H4 (cell line): ENCODE measurements at regions not wholly inside any gene's neighbourhood (a gene's known extent, or its start where the extent isn't known, plus 50 kb on each side); places are given as distances from the start of the nearest gene placed in this dataset.

Experiments used
- DNase-seq: peaks from one replicate; pipeline ENCODE4 v3.0.0-alpha.2; 2015; ENCODE audit warnings: low spot score

DNA sequence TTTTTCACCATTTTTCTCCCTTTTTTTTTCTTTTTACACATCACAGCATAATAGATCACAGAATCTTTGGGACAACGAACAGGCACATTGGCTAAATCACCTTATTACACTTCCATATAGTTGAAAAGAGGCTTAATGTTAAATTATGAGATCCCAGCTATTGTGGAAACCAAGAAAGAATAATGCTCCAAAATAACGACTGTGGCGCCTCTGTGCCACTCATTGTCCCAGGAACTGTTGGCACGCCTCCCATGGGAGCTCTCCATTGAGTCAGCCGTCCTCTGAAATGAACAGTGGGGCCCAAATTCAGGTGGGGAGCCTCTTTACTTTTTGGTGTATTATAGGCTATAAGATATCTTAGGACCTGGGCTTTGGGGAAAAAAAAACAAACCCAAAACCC is 82.2 kb upstream of the NFIB start:
- no peak for DNase-seq

DNA sequence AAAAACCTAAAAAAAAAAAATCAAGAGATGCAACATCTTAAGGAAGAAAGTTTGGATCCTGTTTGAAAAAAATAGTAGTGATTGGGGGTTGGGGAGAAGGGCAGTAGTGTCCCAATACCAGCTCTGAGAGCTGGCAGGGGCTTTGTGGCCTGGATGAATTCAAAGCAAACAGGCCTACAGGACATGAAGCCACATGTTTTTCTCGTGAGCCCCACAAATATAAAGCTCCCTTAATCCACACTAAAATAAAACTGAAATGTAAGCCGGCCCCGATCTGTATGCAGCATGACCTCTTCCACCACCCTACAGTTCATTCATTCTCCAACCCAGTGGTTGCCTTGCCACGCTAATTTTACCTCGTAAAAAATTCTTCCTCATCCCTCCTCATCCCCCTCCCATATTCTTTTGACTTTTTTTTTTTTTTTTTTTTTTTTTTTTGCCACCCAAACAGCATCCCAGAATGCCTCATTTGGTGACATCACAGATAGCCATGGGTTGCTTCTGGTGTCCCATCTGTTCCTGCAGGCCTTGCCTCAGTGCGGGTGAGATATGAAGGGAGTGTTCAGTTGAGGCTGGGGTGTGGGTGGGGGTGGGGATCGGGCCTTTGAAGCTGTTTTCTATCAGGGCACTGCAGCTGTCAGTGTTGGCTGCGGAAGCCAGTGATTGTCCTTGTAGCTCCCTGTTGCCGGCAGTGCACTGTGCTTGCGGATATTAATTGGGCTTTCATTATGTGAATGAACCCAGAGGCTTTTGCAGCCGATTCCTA is 81.6 kb upstream of the NFIB start:
- DNase-seq: no peak

- no peak for DNase-seq
These were observed 79.5 kb upstream of the NFIB start for GRCh38 chr9:14393418-14393817.

DNA sequence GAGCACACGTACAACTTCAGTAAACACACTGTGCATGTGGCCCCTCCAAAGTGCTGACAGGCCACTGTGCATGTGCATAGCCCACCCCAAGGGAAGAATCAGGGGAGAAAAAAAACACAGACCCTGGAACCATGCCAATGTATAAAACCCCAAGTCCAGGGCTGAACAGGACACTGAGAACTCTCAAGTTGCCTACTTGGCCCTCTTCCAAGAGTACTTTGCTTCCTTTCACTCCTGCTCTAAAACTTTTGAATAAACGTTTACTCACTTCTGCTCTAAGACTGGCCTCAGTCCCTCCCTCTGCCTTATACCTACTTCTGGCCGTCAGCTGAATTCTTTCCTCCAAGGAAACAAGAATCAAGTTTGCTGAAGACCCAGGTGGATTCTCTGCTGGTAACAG is 77.7 kb upstream of the NFIB start:
- no peak for DNase-seq

DNA sequence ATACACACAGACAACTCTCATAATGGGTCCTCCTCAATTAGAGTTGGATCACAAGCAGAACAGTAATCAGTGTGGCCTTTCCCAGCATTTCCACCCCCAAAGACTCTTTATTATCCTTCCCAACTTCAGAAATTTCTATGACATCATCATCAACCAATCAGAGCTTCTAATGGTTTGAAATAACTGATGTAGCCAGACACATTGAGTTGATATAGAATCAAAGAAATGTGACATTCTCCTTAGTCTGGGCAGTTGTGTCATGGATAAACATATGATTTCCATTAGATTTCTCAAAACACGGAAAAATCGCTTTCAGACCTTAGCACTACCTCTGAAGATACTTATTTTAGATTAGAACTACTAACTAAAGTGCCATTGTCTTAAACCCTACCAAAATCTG is 75.7 kb upstream of the NFIB start:
- DNase-seq: no peak

DNA sequence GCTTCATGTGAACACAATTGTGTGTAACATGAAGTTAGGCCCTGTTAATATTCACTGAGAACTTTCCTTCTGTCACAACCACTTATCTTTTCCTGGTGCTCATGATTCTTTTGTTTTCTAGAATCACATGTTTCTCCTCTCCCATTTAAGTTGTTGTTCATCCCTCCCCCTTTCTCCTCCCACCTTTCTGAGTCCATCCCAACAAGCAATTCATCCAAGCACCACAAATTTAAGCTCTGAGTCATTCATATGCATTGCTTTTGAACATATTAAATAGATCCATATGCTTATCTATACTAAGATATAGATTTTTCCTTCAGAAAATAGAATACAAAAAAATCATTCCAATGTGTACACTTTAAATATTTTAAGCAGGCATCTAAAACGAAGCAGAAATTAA is 75.2 kb upstream of the NFIB start:
- no peak for DNase-seq

DNA sequence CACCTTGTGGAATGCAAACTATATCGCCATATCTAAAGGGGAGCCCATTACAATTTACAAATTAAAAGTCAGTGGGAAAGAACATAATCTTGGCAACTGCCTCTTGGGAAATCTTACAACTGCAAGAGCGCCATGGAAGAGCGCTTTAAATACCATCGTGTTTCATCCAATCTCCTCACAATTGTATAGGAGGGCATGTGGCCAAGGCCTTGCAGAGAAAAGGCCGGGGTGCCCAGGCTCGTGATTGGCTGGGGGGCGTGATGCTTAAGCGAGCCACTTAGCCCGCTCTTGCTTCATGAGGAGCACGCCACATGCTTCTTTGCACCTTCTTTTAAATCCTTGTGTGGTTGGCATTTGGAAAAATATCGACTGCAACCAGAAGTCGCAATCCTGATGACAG is 69.8 kb upstream of the NFIB start:
- no peak for DNase-seq

DNA sequence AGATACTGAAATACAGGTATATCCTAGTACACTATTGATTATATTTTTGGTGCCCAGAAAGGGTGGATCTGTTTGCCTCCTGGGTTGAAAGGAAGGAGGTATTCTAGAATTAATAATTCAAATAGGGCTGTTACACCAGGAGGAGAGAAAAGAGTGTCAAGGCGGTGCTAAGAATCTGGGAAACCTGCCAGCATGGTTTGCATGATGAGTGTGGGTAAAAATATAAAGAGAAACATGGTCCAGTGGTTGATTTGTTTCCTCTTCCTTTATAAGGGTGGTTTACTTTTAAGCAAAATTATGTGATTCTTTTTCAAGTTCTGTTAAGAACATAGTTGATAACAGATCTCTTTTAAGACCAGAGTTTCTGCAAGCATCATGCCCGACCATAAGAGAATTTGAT is 69.4 kb upstream of the NFIB start:
- DNase-seq: peak; percentile 54

DNA sequence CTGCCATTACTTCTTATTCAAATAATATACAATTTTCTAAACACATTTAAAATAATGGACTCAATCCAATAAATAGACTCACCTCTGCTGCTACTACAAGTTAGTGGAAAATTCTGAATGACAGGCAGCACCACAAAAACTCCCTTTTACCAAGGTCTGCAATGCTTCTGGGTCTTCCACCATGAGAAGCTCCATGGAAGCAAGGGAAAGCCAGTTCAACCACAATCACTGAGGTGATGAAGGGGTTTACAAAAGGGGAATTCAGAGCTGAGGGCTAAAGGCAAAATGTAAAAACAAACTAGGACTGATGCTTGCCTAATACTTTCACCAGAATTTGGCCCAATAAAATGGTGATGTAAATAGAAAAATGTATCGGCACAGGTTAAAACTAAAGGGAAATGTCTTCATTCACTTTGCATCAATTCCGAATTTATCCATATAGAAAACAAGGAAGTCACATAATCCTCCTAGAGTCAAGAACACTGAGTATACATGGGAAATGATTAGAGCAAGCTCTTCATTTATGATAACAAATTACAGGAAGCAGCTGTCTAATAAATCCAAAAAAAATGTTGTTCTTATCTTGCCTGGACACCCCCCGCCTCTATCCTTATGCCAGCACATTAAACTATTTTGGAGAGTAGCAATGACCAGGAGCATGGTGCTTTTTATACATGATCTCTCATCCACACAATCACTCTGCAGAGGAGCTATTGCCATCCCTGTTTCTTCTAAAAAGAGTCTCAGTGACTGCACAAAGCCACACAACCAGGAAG is 66.3 kb upstream of the NFIB start:
- DNase-seq: no peak

GRCh38 chr9:14379280-14379679 is 65.3 kb upstream of the NFIB start:
- no peak for DNase-seq

- DNase-seq: no peak
These were observed 59.8 kb upstream of the NFIB start for GRCh38 chr9:14373706-14374105.

DNA sequence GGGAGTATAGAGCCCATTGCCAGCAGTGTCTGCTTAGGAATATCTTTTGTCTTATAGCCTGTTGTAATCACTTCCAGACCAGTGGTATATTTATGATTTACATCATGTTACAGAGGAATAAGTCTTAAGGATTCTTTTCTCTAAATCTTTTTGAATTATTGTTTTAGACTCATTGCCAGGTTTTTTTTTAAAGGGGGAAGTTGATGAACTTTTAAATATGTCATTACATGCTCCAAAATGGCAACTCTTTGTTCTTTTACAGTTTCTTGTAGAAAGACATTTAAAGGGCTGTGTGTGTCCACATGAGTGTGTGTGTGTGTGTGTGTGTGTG is 59.4 kb upstream of the NFIB start:
- DNase-seq: no peak

- peak; percentile 74 for DNase-seq
These were observed 58.7 kb upstream of the NFIB start for GRCh38 chr9:14372437-14373335.

- no peak for DNase-seq
These were observed 55.1 kb upstream of the NFIB start for GRCh38 chr9:14369011-14369410.

GRCh38 chr9:14366076-14366475 is 52.1 kb upstream of the NFIB start:
- no peak for DNase-seq

- DNase-seq: no peak
These were observed 51.7 kb upstream of the NFIB start for GRCh38 chr9:14365670-14366069.
